SH-SY5Y (cell line): ENCODE measurements at regions not wholly inside any gene's neighbourhood (a gene's known extent, or its start where the extent isn't known, plus 50 kb on each side); places are given as distances from the start of the nearest gene placed in this dataset.

Source experiments
- GATA2 ChIP-seq: IDR thresholded peaks from 2 replicates; pipeline ENCODE4 v1.6.1; 2011; ENCODE audit warnings: mild to moderate bottlenecking, low read depth, low read length
- GATA3 ChIP-seq: IDR thresholded peaks from 2 replicates; pipeline ENCODE4 v1.6.1; 2011; ENCODE audit warnings: low read depth, mild to moderate bottlenecking, low read length, moderate library complexity

- TF ChIP-seq GATA2 (no peak), GATA3 (no peak)
Measured at GRCh38 chr5:38789134-38789533, 56.7 kb upstream of the OSMR start.
